Esophagus muscularis mucosa (tissue), 4 donors: ENCODE measurements at regions not wholly inside any gene's neighbourhood (a gene's known extent, or its start where the extent isn't known, plus 50 kb on each side); places are given as distances from the start of the nearest gene placed in this dataset.

Source experiments
- DNase-seq: peaks from one replicate; pipeline ENCODE4 v3.0.0-alpha.2; 2017; ENCODE audit errors: extremely low spot score
- H3K27ac ChIP-seq, 4 donors: fragments of 200-600 bp; sonication (generic); replicated peaks in 1 of 4; 1 replicate in 3 of 4; 2 replicates in 1 of 4; pipeline ENCODE4 v1.5.1; 2016 to 2019; ENCODE audit warnings: mild to moderate bottlenecking in 1 of 4
- H3K27me3 ChIP-seq, 4 donors: fragments of 200-600 bp; sonication (generic); one replicate each; pipeline versions ENCODE4 v1.5.1 to v1.6.0; 2016 to 2019
- H3K36me3 ChIP-seq, 4 donors: fragments of 200-600 bp; sonication (generic); one replicate each; pipeline ENCODE4 v1.5.1; 2016 to 2019
- H3K4me1 ChIP-seq, 4 donors: fragments of 200-600 bp; sonication (generic); one replicate each; pipeline ENCODE4 v1.5.1; 2016 to 2019
- H3K4me3 ChIP-seq, 4 donors: fragments of 200-600 bp; sonication (generic); 1 replicate in 2 of 4; 2 replicates in 2 of 4; pipeline ENCODE4 v1.5.1; 2016 to 2019; ENCODE audit warnings: mild to moderate bottlenecking in 4 of 4, moderate library complexity in 1 of 4
- H3K9me3 ChIP-seq, 4 donors: fragments of 200-600 bp; sonication (generic); 1 replicate in 3 of 4; 2 replicates in 1 of 4; pipeline ENCODE4 v1.5.1; 2016 to 2019
- EP300 ChIP-seq: sonication (generic); formaldehyde crosslinking; IDR thresholded peaks from one replicate; pipeline ENCODE4 v1.6.1; 2017; ENCODE audit warnings: antibody characterized with exemption
- POLR2A ChIP-seq: fragments of 450-650 bp; IDR thresholded peaks from one replicate; pipeline ENCODE4 v1.6.1; 2017; ENCODE audit warnings: antibody characterized with exemption, moderate library complexity, mild to moderate bottlenecking, low read depth
- POLR2AphosphoS5 ChIP-seq, 2 donors: sonication (generic); formaldehyde crosslinking; IDR thresholded peaks; one replicate each; pipeline ENCODE4 v1.6.1; 2017; ENCODE audit warnings: antibody characterized with exemption in 2 of 2
- WGBS: methylation state at CpG from one replicate; pipeline ENCODE4 v1.1.5; 2018; 5-methylcytosine and 5-hydroxymethylcytosine counted together
- intact Hi-C: fragments of 100-400 bp; cut with DNase I; formaldehyde crosslinking; loops from one replicate; pipeline ENCODE4 v1.15.1; 2023
- TF ChIP-seq, protein P1 (sequence below), 3 experiments: fragments of 200-600 bp in 2 of 3; fragments of 450-650 bp in 1 of 3; sonication (generic) in 2 of 3; IDR thresholded peaks; one replicate each; pipeline ENCODE4 v1.5.1; 2017 to 2019; ENCODE audit warnings: antibody characterized with exemption in 3 of 3, mild to moderate bottlenecking in 2 of 3, moderate library complexity in 1 of 3

DNA sequence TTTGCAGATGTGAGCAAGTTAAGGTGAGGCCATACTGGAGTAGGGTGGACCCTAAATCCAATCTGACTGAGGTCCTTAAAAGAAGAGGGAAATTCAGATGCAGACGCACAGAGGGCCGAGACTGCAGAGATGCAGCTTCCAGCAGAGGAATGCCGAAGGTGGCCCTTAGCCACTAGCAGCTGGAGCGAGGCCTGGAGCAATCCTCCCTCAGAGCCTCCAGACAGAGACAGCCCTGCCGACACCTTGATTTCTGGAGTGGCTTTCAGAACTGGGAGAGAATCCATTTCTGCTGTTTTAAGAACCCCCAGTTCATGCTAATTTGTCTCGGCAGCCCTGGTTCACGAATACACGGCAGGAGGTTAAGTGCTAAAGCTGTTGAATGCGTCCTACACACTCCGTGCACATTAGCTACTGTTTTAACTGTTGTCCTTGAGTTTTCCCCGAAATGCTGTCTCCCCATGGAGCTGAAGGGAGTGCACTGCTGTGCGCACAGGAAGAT, 135.5 kb downstream of the IRF8 start:
- intact Hi-C loops, result no loop called here
- TF ChIP-seq, protein P1, sequence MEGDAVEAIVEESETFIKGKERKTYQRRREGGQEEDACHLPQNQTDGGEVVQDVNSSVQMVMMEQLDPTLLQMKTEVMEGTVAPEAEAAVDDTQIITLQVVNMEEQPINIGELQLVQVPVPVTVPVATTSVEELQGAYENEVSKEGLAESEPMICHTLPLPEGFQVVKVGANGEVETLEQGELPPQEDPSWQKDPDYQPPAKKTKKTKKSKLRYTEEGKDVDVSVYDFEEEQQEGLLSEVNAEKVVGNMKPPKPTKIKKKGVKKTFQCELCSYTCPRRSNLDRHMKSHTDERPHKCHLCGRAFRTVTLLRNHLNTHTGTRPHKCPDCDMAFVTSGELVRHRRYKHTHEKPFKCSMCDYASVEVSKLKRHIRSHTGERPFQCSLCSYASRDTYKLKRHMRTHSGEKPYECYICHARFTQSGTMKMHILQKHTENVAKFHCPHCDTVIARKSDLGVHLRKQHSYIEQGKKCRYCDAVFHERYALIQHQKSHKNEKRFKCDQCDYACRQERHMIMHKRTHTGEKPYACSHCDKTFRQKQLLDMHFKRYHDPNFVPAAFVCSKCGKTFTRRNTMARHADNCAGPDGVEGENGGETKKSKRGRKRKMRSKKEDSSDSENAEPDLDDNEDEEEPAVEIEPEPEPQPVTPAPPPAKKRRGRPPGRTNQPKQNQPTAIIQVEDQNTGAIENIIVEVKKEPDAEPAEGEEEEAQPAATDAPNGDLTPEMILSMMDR (IDR thresholded peaks at IDR 0.05), result no peak
- TF ChIP-seq POLR2AphosphoS5 (IDR thresholded peaks at IDR 0.05) (no peak), POLR2A (no peak), EP300 (no peak)
- Histone ChIP-seq H3K27ac (no peak overlapping the region), H3K4me1 (peaks cover 8 to 49% (median 48%) of the 10 kb centered on the region in 4 donors), H3K27me3 (no peaks in the 10 kb centered on the region), H3K9me3 (no peaks in the 10 kb centered on the region), H3K36me3 (no peaks in the 10 kb centered on the region), H3K4me3 (no peak overlapping the region)
- DNase-seq, result no peak
- WGBS, result 69% methylated on average over 12 of the region's 12 CpGs

DNA sequence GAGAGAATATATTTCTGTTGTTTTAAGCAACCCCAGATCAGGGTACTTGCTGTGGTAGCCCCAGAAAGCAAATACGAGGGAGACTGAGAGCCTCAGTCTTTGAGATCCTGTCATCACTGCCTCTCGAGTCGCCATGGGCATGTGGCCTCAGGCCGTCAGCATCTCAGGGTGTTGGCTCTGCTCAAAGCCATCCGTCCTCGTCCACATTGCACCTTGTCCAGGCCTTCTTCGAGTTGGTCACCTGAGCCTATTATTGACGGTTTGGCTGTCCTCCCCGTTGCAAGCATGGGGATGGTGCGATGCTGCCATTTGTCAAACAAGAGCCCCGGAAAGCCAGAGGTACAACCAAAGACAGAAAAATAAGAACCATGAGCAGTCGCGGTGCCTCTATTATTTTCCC, 136.9 kb downstream of the IRF8 start:
- intact Hi-C loops, result no loop called here
- no peak for DNase-seq
- H3K4me3 ChIP-seq, result no peak overlapping the region
- TF ChIP-seq EP300 (no peak), POLR2AphosphoS5 (IDR thresholded peaks at IDR 0.05) (no peak), POLR2A (no peak)
- TF ChIP-seq, protein P1 (IDR thresholded peaks at IDR 0.05), result no peak
- no peaks in the 10 kb centered on the region for H3K27me3 ChIP-seq
- H3K27ac ChIP-seq, result no peak overlapping the region
- H3K4me1 ChIP-seq, result peaks cover 8 to 43% (median 42%) of the 10 kb centered on the region in 4 donors
- WGBS, result 88% methylated on average over 13 of the region's 13 CpGs
- no peaks in the 10 kb centered on the region for H3K36me3 ChIP-seq
- no peaks in the 10 kb centered on the region for H3K9me3 ChIP-seq

DNA sequence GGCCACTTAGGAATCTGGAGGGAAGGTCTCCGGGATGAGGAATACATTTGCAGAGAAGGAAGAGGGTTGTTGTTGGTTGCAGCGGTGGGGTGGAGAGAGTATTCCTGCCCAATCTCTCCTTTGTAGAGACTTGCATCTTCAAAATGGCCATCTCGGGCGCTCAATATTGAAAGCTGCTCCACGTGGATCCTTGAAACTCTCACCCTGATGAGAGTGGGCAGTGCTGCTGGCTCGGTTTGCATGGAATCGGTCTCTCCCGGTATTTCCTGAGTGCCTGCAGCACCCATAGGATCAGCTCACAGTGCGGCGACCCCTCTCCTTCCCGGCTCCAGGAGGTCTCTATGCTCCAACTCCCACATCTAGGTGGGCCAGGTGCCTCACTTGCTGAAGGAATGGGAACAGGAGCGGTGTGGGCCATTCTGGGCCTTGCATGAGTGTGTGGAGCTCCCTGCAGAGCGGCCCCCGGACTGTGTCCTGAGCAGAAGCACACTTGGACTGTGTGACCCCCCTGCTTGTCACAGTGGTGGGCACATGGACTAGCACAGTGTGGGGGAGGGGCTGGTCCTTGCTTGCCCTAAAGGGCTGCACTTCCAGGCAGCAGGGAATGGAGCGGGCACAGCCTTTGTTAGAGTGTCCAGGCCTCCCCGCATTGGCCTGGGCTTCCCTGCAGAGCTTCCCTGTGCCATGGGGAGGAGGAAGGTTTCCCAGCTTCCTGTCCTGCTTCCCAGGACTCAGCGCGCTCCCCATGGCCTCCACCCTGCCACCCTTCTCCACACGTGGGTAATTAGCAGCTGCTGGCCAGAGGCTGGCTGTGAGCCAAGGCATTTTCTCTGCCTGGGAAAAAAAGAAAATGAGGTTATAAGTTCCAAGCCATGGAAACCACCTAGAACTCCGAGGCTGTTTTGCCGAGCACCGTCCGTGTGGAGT, 139.3 kb downstream of the IRF8 start:
- no peaks in the 10 kb centered on the region for H3K27me3 ChIP-seq
- intact Hi-C loops, result no loop called here
- peaks cover 0 to 26% (median 25%) of the 10 kb centered on the region in 4 donors for H3K4me1 ChIP-seq
- H3K4me3 ChIP-seq, result no peak overlapping the region
- H3K9me3 ChIP-seq, result no peaks in the 10 kb centered on the region
- no peaks in the 10 kb centered on the region for H3K36me3 ChIP-seq
- 72% methylated on average over 15 of the region's 23 CpGs for WGBS
- TF ChIP-seq POLR2AphosphoS5 (IDR thresholded peaks at IDR 0.05), result no peak
- TF ChIP-seq EP300, result no peak
- TF ChIP-seq POLR2A, result no peak
- TF ChIP-seq, protein P1 (IDR thresholded peaks at IDR 0.05), result no peak
- no peak overlapping the region for H3K27ac ChIP-seq
- no peak for DNase-seq

DNA sequence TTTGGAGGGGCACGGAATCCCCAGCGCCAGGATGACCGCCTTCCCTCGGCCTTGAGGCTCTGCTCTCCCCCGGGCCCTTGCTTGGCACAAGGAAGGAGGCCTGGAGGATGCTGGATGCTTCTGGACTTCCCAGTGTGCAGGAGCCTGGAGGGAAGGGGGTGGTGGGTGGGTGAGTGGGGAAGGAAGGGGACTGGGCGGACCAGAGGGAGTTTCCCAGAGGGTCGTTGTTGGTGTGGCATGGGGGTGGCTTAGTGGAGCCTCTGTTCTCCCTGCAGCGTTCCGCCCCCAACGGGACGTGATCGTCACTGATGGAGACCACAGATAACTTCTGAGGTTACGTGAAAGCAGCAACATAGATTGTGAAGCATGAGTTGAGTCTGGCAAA, 140.0 kb downstream of the IRF8 start:
- Histone ChIP-seq H3K9me3 (no peaks in the 10 kb centered on the region), H3K36me3 (no peaks in the 10 kb centered on the region), H3K27me3 (no peaks in the 10 kb centered on the region), H3K4me1 (peaks cover 0 to 20% (median 20%) of the 10 kb centered on the region in 4 donors), H3K4me3 (no peak overlapping the region), H3K27ac (no peak overlapping the region)
- no peak for DNase-seq
- TF ChIP-seq EP300 (no peak), POLR2A (no peak), POLR2AphosphoS5 (IDR thresholded peaks at IDR 0.05) (no peak)
- TF ChIP-seq, protein P1 (IDR thresholded peaks at IDR 0.05), result no peak
- 74% methylated on average over 8 of the region's 13 CpGs for WGBS
- intact Hi-C loops, result no loop called here
